ENCODE measurements at regions not wholly inside any gene's neighbourhood (a gene's known extent, or its start where the extent isn't known, plus 50 kb on each side); places are given as distances from the start of the nearest gene placed in this dataset.

DNA sequence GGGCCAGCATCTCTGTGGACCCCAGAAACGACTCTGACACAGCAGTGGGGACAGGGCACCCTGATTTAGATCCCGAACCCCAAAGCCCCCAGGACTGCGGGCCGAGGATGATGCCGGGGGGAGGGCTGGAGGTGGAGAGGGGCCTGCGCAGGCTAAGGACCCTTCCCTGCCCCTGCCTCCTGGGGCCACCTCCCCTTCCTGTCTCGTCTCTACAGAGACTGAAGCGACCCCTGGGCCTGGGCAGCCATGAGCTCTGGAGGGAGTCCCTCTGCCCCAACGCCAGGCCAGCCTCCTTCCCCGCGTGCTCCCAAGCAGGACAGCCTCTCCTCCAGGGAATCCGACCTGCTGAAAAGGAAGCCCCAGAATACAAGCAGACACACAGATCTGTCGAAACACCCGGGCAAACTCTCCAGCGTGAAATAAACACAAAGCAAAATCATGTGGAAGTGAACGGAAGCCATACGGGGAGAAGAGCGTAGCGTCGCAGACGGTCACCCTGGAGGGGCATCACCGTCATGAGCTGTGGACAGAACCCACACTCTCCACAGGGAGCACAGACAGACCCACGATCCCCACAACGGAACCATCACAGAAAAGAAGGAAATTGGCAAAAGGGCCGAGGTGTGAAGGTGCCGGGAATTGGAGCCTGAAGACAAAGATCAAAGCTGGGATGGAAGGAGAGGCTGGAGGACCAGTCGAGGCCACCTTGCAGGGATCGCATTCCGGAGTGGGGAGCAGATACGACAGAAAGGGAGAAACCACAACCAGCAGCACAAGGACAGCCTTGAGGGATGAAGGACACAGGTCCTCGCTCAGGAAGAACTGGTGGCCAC, 51.0 kb upstream of the CTDP1 start:
- no peak for DNase-seq

DNA sequence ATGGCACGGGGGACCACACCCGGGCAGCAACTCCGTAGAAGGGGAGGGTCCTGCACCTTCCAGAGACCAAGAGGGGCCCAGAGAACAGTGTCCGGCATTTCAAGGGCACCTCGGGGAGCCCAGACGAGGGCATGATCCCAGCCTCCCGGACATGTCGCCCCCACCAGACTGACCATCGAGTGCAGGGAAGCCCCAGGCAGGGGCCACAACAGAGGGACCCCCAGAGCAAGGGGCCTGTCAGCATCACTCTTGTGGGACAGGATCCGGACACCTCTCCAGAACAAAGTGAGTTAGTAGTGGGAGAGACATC, 50.4 kb upstream of the CTDP1 start:
- DNase-seq, result no peak

DNA sequence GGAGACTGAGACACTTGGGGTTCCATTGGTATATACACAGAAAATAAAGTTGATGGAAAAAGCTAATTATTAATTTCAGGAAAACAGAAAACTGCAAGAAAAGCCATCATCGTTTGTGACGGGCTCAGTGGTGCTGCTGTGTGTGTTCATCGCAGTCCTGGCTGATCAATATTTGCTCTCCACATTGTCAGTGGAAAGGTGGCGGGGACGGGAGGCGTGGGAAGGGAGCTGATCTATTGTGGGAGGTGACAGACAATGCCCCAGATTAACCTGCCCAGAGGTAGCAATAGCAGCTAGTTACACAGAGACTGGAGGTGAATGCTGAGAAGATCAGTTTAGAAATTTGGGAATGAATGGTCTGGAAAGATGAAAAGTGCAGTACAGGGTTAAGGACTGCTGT, 50.0 kb upstream of the CTDP1 start:
- no peak for DNase-seq

All from suppressor macrophage treated with lipopolysaccharide for 4 hours (primary cell).